Activated CD8-positive, alpha-beta T cell treated with anti-CD3 and anti-CD28 coated beads, Interleukin-2, amount 10 ng/mL, durations not matched to agents 7 days and 5 days (primary cell): ENCODE measurements at regions not wholly inside any gene's neighbourhood (a gene's known extent, or its start where the extent isn't known, plus 50 kb on each side); places are given as distances from the start of the nearest gene placed in this dataset.

ENCODE experiments used
- ATAC-seq: fragments of 150-1000 bp; cut with Tn5 transposase; one replicate; pipeline ENCODE4 v1.10.0; 2021; ENCODE audit warnings: moderate library complexity
- CTCF ChIA-PET: fragments of 350-600 bp; sonication (Branson Sonifier 250); formaldehyde crosslinking; loops from one replicate; lab custom pipeline; 2021; ENCODE audit warnings: antibody characterized with exemption; lab: Charles Lee
- POLR2A ChIA-PET: fragments of 350-600 bp; sonication (Branson Sonifier 250); formaldehyde crosslinking; loops from one replicate; lab custom pipeline; 2021; ENCODE audit warnings: antibody characterized with exemption; lab: Charles Lee
- DNase-seq: peaks from one replicate; pipeline ENCODE4 v3.0.0-alpha.2; 2020
- H3K27ac Mint-ChIP-seq: one replicate; pipeline ENCODE4 v1.8.0; 2021; ENCODE audit warnings: mild to moderate bottlenecking, mixed read lengths
- H3K27me3 Mint-ChIP-seq: one replicate; pipeline ENCODE4 v1.8.0; 2021; ENCODE audit warnings: low read depth, mixed read lengths
- H3K36me3 Mint-ChIP-seq: one replicate; pipeline ENCODE4 v1.8.0; 2021; ENCODE audit warnings: low read depth, mixed read lengths
- H3K4me1 Mint-ChIP-seq: one replicate; pipeline ENCODE4 v1.8.0; 2021; ENCODE audit warnings: low read depth, mixed read lengths
- H3K4me3 Mint-ChIP-seq: one replicate; pipeline ENCODE4 v1.8.0; 2021; ENCODE audit warnings: mild to moderate bottlenecking, mixed read lengths
- H3K9me3 Mint-ChIP-seq: one replicate; pipeline ENCODE4 v1.8.0; 2022; ENCODE audit warnings: mixed read lengths; ENCODE audit not compliant: insufficient read depth

DNA sequence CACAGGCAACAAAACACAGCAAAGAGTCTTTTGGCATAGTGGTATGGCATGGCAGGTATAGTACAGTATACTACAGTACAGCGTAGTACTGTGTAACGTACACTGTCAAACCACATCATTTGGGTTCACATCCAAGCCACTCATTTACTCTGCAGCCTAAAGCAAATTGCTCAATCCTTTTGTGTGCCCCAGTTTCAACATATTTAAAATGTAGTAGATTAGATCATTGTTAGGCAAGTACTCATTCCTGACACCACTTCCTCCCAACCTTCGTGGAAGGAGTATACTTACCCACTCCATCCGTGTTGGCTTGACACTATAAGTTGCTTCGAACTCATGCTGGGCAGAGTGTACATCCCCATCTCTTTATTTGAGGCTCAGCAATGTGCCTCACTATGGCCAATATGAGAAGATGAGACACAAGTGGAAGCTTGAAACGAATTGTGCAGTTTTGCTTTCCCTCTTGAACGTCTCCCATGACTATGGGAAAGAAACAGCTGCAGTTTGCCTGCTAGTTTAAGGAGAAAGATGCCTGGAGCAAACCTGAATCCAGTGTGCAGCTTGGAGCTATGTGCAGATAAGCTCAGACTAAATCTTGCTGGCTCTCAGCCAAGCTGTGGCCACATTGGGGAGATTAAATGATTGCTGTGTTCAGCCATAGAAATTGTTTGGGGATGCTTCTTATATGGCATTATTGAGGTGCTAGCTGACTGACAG, 85.7 kb upstream of the TBL1X start:
- no peak overlapping the region for H3K4me3 Mint-ChIP-seq
- no peak for ATAC-seq
- no peak overlapping the region for H3K27ac Mint-ChIP-seq
- H3K27me3 Mint-ChIP-seq: no peaks in the 10 kb centered on the region
- ChIA-PET POLR2A (no interaction called here), CTCF (no interaction called here)
- no peak for DNase-seq
- H3K36me3 Mint-ChIP-seq: no peaks in the 10 kb centered on the region
- H3K4me1 Mint-ChIP-seq: peaks cover 41% of the 10 kb centered on the region
- H3K9me3 Mint-ChIP-seq: no peaks in the 10 kb centered on the region

GRCh38 chrX:9379697-9380551, 84.9 kb upstream of the TBL1X start:
- POLR2A ChIA-PET: no interaction called here
- peaks cover 42% of the 10 kb centered on the region for H3K4me1 Mint-ChIP-seq
- H3K27me3 Mint-ChIP-seq: no peaks in the 10 kb centered on the region
- ATAC-seq (peak; percentile 44), DNase-seq (peak; percentile 20)
- CTCF ChIA-PET: no interaction called here
- no peak overlapping the region for H3K27ac Mint-ChIP-seq
- H3K36me3 Mint-ChIP-seq: no peaks in the 10 kb centered on the region
- no peaks in the 10 kb centered on the region for H3K9me3 Mint-ChIP-seq
- H3K4me3 Mint-ChIP-seq: no peak overlapping the region

DNA sequence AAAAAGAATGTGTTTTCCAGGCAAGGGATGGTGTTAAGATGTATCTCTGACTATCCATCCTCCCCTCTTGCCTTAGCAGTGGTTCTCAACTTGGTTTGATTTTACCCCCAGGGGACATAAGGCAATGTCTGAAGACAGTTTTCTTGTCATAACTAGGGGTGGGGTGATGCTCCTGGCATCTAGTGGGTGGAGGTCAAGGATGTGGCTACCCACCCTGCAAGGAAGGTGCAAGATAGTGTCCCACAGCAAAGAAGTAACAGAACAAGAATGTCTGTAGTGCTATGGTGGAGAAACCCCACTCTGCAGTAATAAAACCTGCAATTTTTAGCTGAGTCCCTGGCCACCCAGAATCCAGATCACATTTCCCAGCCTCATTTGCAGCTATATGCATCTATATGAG, 81.2 kb upstream of the TBL1X start:
- H3K27ac Mint-ChIP-seq: no peak overlapping the region
- ChIA-PET POLR2A (no interaction called here), CTCF (no interaction called here)
- H3K36me3 Mint-ChIP-seq: no peaks in the 10 kb centered on the region
- no peaks in the 10 kb centered on the region for H3K9me3 Mint-ChIP-seq
- ATAC-seq (no peak), DNase-seq (peak; percentile 21)
- peaks cover 2% of the 10 kb centered on the region for H3K27me3 Mint-ChIP-seq
- no peak overlapping the region for H3K4me3 Mint-ChIP-seq
- H3K4me1 Mint-ChIP-seq: peaks cover 43% of the 10 kb centered on the region

DNA sequence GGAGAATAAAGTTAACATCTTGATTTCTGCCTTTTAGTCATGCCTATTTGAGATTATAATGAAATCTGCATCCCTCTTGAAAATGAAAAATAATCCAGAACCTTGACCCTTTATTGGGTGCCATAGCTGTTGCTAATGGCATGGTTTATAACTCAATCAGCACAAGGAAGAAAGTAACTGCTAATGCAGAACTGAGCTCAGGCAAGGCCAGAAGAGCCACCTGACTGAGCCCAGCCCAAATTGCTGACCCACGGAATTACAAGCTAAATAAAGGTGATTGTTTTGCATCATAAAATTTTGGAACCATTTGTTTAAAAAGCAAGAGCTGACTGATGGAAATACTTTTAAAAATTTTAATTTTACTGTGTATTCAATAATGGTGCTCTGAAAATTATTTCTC, 76.4 kb upstream of the TBL1X start:
- Mint-ChIP-seq H3K27me3 (peaks cover 2% of the 10 kb centered on the region), H3K36me3 (no peaks in the 10 kb centered on the region), H3K9me3 (no peaks in the 10 kb centered on the region), H3K4me3 (no peak overlapping the region), H3K27ac (no peak overlapping the region), H3K4me1 (peaks cover 10% of the 10 kb centered on the region)
- ATAC-seq (no peak), DNase-seq (no peak)
- ChIA-PET CTCF (no interaction called here), POLR2A (no interaction called here)

DNA sequence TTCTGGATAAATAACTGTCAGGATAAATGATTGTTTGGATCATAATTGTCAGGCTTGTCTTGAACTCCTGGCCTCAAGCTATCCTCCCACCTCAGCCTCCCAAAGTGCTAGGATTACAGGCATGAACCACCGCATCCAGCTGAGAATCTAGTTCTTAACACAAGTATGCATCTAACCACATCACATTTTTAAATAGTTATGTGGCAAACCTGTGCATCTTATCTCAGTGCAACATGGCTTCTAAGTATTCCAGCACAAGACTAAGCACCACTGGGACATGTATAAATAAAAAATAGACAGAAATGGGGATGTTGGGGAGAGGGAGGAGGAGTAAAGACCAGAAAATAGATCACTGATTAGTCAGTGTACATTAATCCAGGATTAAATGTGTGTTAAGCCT, 74.7 kb upstream of the TBL1X start:
- H3K27ac Mint-ChIP-seq: no peak overlapping the region
- no peaks in the 10 kb centered on the region for H3K9me3 Mint-ChIP-seq
- H3K4me3 Mint-ChIP-seq: no peak overlapping the region
- H3K27me3 Mint-ChIP-seq: peaks cover 2% of the 10 kb centered on the region
- CTCF ChIA-PET: no interaction called here
- ATAC-seq (no peak), DNase-seq (no peak)
- no peaks in the 10 kb centered on the region for H3K36me3 Mint-ChIP-seq
- H3K4me1 Mint-ChIP-seq: peaks cover under 1% of the 10 kb centered on the region
- POLR2A ChIA-PET: no interaction called here

DNA sequence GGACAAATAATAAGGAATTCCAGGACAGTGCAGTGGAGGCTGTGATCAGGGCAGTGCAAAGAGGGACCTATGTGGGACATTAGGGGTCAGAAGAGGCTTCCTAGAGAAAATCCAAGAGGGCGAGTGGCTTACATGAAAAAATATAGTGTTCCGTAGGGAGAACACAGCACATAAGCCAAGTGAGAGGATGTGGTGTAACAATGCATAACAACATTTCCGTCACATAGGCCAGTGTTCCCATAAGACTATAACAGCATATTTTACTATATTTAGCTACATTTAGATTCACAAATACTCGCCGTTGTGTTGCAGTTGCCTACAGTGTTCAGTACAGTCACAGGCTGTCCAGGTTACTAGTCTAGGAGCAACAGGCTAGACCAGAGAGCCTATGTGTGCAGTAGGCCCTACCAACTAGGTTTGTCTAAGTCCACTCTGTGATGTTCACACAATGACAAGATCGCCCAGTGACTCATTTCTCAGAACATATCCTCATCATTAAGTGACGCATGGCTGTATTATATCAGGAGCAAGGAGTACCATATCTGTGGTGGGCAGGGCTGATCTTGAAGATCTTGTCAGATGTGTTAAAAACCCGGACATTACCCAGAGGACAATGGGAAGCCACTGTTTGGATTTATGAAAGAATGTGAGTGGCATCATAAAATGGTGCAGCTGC, 74.0 kb upstream of the TBL1X start:
- H3K4me1 Mint-ChIP-seq: peaks cover 2% of the 10 kb centered on the region
- DNase-seq: no peak
- CTCF ChIA-PET: no interaction called here
- no peak for ATAC-seq
- no peaks in the 10 kb centered on the region for H3K9me3 Mint-ChIP-seq
- peaks cover 2% of the 10 kb centered on the region for H3K27me3 Mint-ChIP-seq
- no peak overlapping the region for H3K4me3 Mint-ChIP-seq
- no peak overlapping the region for H3K27ac Mint-ChIP-seq
- no peaks in the 10 kb centered on the region for H3K36me3 Mint-ChIP-seq
- POLR2A ChIA-PET: no interaction called here

- CTCF ChIA-PET: no interaction called here
- Mint-ChIP-seq H3K4me3 (no peak overlapping the region), H3K27ac (no peak overlapping the region), H3K36me3 (no peaks in the 10 kb centered on the region), H3K9me3 (no peaks in the 10 kb centered on the region), H3K4me1 (peaks cover 11% of the 10 kb centered on the region), H3K27me3 (peaks cover 2% of the 10 kb centered on the region)
- ATAC-seq (no peak), DNase-seq (no peak)
- POLR2A ChIA-PET: no interaction called here
These were observed 72.4 kb upstream of the TBL1X start for GRCh38 chrX:9392445-9392844.

DNA sequence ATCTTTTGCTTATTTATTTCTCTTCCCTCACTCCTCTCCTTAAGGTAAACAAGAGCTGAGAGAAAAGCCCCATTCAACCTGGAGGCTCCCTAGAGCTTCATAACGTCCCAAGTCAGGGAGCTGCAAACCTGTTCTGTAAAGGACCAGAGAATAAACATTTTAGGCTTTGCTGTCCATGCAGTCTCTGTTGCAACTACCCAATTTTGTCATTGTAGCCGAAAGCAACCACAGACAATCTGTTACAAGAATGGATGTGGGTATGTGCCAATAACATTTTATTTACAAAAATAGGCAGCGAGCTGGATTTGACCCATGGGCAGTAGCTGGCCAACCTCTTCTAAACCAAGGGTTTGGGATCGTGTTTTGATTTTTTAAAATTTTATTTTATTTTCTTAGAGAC, 71.3 kb upstream of the TBL1X start:
- Mint-ChIP-seq H3K27ac (no peak overlapping the region), H3K36me3 (no peaks in the 10 kb centered on the region), H3K9me3 (no peaks in the 10 kb centered on the region), H3K27me3 (no peaks in the 10 kb centered on the region), H3K4me3 (no peak overlapping the region), H3K4me1 (peaks cover 11% of the 10 kb centered on the region)
- ATAC-seq (no peak), DNase-seq (no peak)
- ChIA-PET CTCF (no interaction called here), POLR2A (no interaction called here)

- ChIA-PET POLR2A (no interaction called here), CTCF (no interaction called here)
- ATAC-seq (no peak), DNase-seq (no peak)
- no peaks in the 10 kb centered on the region for H3K9me3 Mint-ChIP-seq
- H3K4me3 Mint-ChIP-seq: no peak overlapping the region
- no peaks in the 10 kb centered on the region for H3K27me3 Mint-ChIP-seq
- no peak overlapping the region for H3K27ac Mint-ChIP-seq
- H3K36me3 Mint-ChIP-seq: no peaks in the 10 kb centered on the region
- H3K4me1 Mint-ChIP-seq: peaks cover 11% of the 10 kb centered on the region
These were observed 70.6 kb upstream of the TBL1X start for GRCh38 chrX:9394212-9394611.

DNA sequence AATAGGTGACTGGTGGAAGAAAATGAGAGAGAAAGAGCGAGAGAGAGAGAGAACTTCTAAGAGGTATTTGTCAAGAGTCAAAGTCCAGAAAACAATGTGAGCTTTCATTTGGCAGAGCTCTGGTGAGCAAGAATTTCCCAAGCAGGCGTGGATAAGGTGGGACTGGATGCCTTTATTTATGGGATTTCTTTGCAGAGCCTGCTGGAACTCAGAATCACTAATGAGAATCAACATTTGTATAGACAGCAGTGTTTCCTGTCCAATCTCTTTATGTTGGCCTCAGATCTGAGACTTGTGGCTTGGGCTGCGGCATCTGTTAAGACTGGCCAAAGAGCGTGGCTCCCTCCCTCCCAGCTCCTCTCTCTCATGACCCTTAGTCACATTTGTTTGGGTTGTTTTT, 67.9 kb upstream of the TBL1X start:
- POLR2A ChIA-PET: no interaction called here
- CTCF ChIA-PET: no interaction called here
- Mint-ChIP-seq H3K36me3 (no peaks in the 10 kb centered on the region), H3K9me3 (no peaks in the 10 kb centered on the region), H3K4me1 (peaks cover 11% of the 10 kb centered on the region), H3K27me3 (no peaks in the 10 kb centered on the region), H3K27ac (no peak overlapping the region), H3K4me3 (no peak overlapping the region)
- DNase-seq (no peak), ATAC-seq (no peak)

GRCh38 chrX:9401051-9401450, 63.8 kb upstream of the TBL1X start:
- peaks cover 7% of the 10 kb centered on the region for H3K4me1 Mint-ChIP-seq

GRCh38 chrX:9403374-9403773, 61.5 kb upstream of the TBL1X start:
- no peaks in the 10 kb centered on the region for H3K4me1 Mint-ChIP-seq
- DNase-seq: no peak
- CTCF ChIA-PET: no interaction called here
- H3K9me3 Mint-ChIP-seq: no peaks in the 10 kb centered on the region
- no peak for ATAC-seq
- no peaks in the 10 kb centered on the region for H3K36me3 Mint-ChIP-seq
- no peak overlapping the region for H3K4me3 Mint-ChIP-seq
- POLR2A ChIA-PET: no interaction called here
- no peak overlapping the region for H3K27ac Mint-ChIP-seq
- no peaks in the 10 kb centered on the region for H3K27me3 Mint-ChIP-seq

More at GRCh38 chrX:9401051-9401450, 63.8 kb upstream of the TBL1X start:
- Mint-ChIP-seq H3K27ac (no peak overlapping the region), H3K4me3 (no peak overlapping the region), H3K9me3 (no peaks in the 10 kb centered on the region), H3K27me3 (no peaks in the 10 kb centered on the region), H3K36me3 (no peaks in the 10 kb centered on the region)
- no peak for ATAC-seq
- POLR2A ChIA-PET: no interaction called here
- DNase-seq: no peak
- CTCF ChIA-PET: no interaction called here
